RWPE1 (cell line): ENCODE measurements at regions not wholly inside any gene's neighbourhood (a gene's known extent, or its start where the extent isn't known, plus 50 kb on each side); places are given as distances from the start of the nearest gene placed in this dataset.
A peak's percentile ranks its signal among the peaks of the same experiment; 100 is the strongest.

Experiments used
- CTCF ChIA-PET: fragments of 350-600 bp; sonication (Branson Sonifier 250); formaldehyde crosslinking; extraction: SDS; loops from one replicate; lab custom pipeline; 2021; lab: Yijun Ruan, JAX
- POLR2A ChIA-PET: fragments of 400-600 bp; formaldehyde crosslinking; extraction: SDS; loops from one replicate; lab custom pipeline; 2020; ENCODE audit warnings: antibody characterized with exemption; ENCODE audit not compliant: low non-redundant PET; lab: Yijun Ruan, JAX
- DNase-seq: peaks from one replicate; pipeline ENCODE4 v3.0.0; 2012; ENCODE audit warnings: low spot score
- H3K27ac ChIP-seq: fragments of 450-650 bp; 2 replicates; pipeline ENCODE4 v1.5.1; 2017
- TF ChIP-seq, protein P1 (sequence below): fragments of 450-650 bp; conservative IDR thresholded peaks from 2 replicates; pipeline ENCODE4 v1.5.1; 2017; ENCODE audit warnings: low read depth, mild to moderate bottlenecking

DNA sequence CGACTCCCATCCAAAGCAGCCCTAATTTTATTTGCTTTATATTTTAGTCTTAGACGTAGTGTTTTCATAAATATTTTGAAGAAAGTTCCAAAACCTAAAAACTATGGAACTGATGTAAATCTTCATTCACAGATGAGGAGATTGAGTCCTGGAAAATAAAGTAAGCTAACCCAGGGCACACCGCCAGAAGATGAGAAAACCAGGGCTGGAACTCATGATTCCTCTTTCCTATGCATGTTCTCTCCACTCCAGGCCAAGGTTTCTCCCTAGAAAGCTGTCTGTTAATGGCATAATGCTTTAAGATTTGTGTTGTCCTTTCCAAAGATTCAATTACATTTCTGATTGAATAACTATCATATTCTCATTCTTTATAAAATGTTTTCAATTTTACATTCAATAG lies 78.4 kb upstream of the ZC3H15 start:
- POLR2A ChIA-PET: no interaction called here
- TF ChIP-seq, protein P1, sequence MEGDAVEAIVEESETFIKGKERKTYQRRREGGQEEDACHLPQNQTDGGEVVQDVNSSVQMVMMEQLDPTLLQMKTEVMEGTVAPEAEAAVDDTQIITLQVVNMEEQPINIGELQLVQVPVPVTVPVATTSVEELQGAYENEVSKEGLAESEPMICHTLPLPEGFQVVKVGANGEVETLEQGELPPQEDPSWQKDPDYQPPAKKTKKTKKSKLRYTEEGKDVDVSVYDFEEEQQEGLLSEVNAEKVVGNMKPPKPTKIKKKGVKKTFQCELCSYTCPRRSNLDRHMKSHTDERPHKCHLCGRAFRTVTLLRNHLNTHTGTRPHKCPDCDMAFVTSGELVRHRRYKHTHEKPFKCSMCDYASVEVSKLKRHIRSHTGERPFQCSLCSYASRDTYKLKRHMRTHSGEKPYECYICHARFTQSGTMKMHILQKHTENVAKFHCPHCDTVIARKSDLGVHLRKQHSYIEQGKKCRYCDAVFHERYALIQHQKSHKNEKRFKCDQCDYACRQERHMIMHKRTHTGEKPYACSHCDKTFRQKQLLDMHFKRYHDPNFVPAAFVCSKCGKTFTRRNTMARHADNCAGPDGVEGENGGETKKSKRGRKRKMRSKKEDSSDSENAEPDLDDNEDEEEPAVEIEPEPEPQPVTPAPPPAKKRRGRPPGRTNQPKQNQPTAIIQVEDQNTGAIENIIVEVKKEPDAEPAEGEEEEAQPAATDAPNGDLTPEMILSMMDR: no peak
- no peak for DNase-seq
- no peak overlapping the region for H3K27ac ChIP-seq
- CTCF ChIA-PET: no interaction called here

DNA sequence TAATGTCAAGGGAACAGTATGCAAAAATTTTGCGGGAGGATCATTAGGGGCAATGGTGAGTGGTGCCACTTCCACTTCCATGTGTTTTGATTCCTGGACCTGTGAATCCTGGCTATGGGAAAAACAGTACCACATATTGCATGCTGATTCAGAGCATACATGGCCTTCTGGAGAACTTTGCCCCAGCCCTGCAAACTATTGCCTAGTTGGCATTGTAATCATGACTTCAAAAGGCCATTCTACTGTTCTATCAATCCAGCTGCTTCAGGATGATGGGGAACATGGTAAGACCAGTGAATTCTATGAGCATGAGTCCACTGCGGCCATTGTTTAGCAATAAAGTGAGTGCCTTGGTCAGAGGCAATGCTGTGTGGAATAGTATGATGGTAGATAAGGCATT lies 75.3 kb upstream of the ZC3H15 start:
- CTCF ChIA-PET: no interaction called here
- POLR2A ChIA-PET: no interaction called here

DNA sequence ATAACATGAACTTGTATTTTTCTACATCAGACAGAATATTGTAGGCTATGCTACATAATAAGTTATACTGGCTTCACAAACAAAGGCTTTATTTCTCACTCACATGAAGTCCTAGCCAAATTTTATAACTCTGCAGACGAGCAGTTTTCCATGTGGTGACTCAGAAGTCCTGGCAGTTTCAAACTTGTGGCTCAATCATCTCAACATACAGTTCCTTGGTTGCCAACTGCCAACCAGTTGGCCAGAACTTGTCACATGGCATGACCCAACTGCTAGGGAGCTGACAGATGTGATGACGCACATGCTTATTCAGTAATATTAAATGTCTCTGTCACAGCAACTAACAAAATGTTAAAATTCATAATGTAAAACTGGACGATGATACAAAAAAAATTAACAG lies 63.8 kb upstream of the ZC3H15 start:
- peak; percentile 74 for DNase-seq
- ChIA-PET CTCF (no interaction called here), POLR2A (no interaction called here)
- H3K27ac ChIP-seq: no peak overlapping the region
- TF ChIP-seq, protein P1: no peak

More for the DNA sequence above, 75.3 kb upstream of the ZC3H15 start:
- H3K27ac ChIP-seq: no peak overlapping the region
- DNase-seq: no peak
- TF ChIP-seq, protein P1: no peak

DNA sequence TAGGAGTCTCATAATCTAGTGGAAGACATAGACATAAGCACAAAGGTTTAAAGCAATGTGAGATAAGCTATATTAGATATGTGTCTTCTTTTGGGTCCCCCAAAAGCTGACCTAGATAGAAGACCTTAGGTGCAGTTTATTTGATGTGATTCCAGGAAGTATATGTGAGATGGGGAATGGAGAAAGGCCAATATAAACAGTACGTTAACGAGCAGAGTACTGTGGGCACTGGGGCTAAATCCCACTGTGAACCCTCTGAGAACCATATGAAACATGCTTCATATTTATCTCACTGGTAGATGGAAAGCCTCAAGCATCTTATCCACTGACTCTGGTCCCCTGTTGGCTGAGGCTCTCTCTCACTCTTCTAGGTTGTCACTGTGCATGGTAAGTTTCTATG lies 62.6 kb upstream of the ZC3H15 start:
- POLR2A ChIA-PET: no interaction called here
- TF ChIP-seq, protein P1: no peak
- no peak overlapping the region for H3K27ac ChIP-seq
- CTCF ChIA-PET: no interaction called here
- DNase-seq: no peak

DNA sequence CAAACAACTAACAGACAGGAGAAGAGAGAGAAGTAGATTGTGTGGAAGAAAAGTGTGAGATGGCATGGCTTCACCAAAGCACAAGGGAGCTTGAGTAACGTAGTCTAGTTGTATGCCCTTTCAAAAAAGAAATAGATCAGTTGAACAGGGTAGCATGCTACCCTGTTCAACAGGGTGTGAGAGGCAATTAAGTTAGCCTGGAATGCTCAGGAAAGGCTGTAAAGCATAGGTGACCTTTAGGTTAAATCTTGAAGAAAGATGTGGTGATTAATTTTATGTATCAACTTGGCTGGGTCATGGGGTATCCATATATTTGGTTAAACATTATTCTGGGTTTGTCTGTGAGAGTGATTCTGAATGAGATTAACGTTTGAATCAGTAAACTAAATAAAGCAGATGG lies 61.8 kb upstream of the ZC3H15 start:
- CTCF ChIA-PET: no interaction called here
- TF ChIP-seq, protein P1: no peak

DNA sequence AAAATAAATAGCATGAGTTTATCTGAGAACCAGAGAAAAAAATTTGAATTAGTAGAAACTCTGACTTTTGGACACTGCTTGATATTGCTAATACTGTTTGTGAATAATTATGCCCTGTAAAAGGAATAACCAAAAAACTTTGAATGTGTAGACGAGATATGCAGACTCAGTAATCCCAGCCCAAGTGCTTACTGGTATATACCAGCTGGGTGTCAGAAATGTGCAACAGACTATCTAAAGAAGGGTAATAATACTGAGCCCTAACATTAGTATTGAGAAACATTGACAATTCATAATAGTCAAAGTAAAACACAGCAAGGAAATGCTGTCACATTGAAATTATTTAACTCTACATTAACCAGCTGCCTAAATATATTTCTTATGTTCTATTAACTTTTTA lies 60.5 kb upstream of the ZC3H15 start:
- no peak overlapping the region for H3K27ac ChIP-seq
- TF ChIP-seq, protein P1: no peak
- CTCF ChIA-PET: no interaction called here
- no peak for DNase-seq
- POLR2A ChIA-PET: no interaction called here

More for the DNA sequence above, 61.8 kb upstream of the ZC3H15 start:
- POLR2A ChIA-PET: no interaction called here
- no peak for DNase-seq
- H3K27ac ChIP-seq: no peak overlapping the region
